Endothelial cell (in vitro differentiated cells): ENCODE measurements at regions not wholly inside any gene's neighbourhood (a gene's known extent, or its start where the extent isn't known, plus 50 kb on each side); places are given as distances from the start of the nearest gene placed in this dataset.

ENCODE experiments used
- DNase-seq: peaks from one replicate; pipeline ENCODE4 v3.0.0; 2021; ENCODE audit warnings: low spot score
- H3K27ac Mint-ChIP-seq: one replicate; pipeline ENCODE4 v1.8.0; 2021; ENCODE audit warnings: mixed read lengths, inconsistent platforms; ENCODE audit not compliant: unreplicated experiment
- H3K27me3 Mint-ChIP-seq: one replicate; pipeline ENCODE4 v1.8.0; 2021; ENCODE audit warnings: mild to moderate bottlenecking, moderate library complexity, mixed read lengths, inconsistent platforms; ENCODE audit not compliant: unreplicated experiment
- H3K36me3 Mint-ChIP-seq: one replicate; pipeline ENCODE4 v1.8.0; 2021; ENCODE audit warnings: mild to moderate bottlenecking, low read depth, mixed read lengths, inconsistent platforms; ENCODE audit not compliant: unreplicated experiment
- H3K4me1 Mint-ChIP-seq: one replicate; pipeline ENCODE4 v1.8.0; 2021; ENCODE audit warnings: mild to moderate bottlenecking, mixed read lengths, inconsistent platforms; ENCODE audit not compliant: unreplicated experiment
- H3K4me3 Mint-ChIP-seq: one replicate; pipeline ENCODE4 v1.8.0; 2021; ENCODE audit warnings: mild to moderate bottlenecking, mixed read lengths, inconsistent platforms; ENCODE audit not compliant: unreplicated experiment
- H3K9me3 Mint-ChIP-seq: one replicate; pipeline ENCODE4 v1.8.0; 2021; ENCODE audit warnings: mixed read lengths, inconsistent platforms; ENCODE audit not compliant: unreplicated experiment
- CTCF ChIP-seq: fragments of 200-600 bp; sonication (generic); IDR thresholded peaks from one replicate; pipeline ENCODE4 v1.5.0; 2021; ENCODE audit warnings: antibody characterized with exemption; ENCODE audit not compliant: unreplicated experiment

- Mint-ChIP-seq H3K36me3 (no peaks in the 10 kb centered on the region), H3K9me3 (no peaks in the 10 kb centered on the region), H3K27ac (no peak overlapping the region), H3K4me1 (peaks cover 3% of the 10 kb centered on the region), H3K4me3 (no peak overlapping the region), H3K27me3 (peaks cover 11% of the 10 kb centered on the region)
- no peak for DNase-seq
- TF ChIP-seq CTCF, result no peak
Measured at GRCh38 chr3:194280777-194281176, 70.4 kb downstream of the CPN2 start.

GRCh38 chr3:194281306-194281705, 69.8 kb downstream of the CPN2 start:
- no peak for TF ChIP-seq CTCF
- DNase-seq, result no peak
- Mint-ChIP-seq H3K27ac (no peak overlapping the region), H3K36me3 (no peaks in the 10 kb centered on the region), H3K9me3 (no peaks in the 10 kb centered on the region), H3K4me1 (no peaks in the 10 kb centered on the region), H3K4me3 (no peak overlapping the region), H3K27me3 (peaks cover 9% of the 10 kb centered on the region)

- Mint-ChIP-seq H3K27ac (no peak overlapping the region), H3K36me3 (no peaks in the 10 kb centered on the region), H3K4me3 (no peak overlapping the region), H3K9me3 (no peaks in the 10 kb centered on the region), H3K27me3 (peaks cover 9% of the 10 kb centered on the region), H3K4me1 (no peaks in the 10 kb centered on the region)
- no peak for TF ChIP-seq CTCF
- no peak for DNase-seq
Measured at GRCh38 chr3:194281766-194282165, 69.4 kb downstream of the CPN2 start.

GRCh38 chr3:194282436-194283122, 68.5 kb downstream of the CPN2 start:
- Mint-ChIP-seq H3K27me3 (peaks cover 9% of the 10 kb centered on the region), H3K4me3 (no peak overlapping the region)

More at GRCh38 chr3:194282436-194283122, 68.5 kb downstream of the CPN2 start:
- H3K4me1 Mint-ChIP-seq, result no peaks in the 10 kb centered on the region
- no peak overlapping the region for H3K27ac Mint-ChIP-seq
- no peak for TF ChIP-seq CTCF
- no peak for DNase-seq
- no peaks in the 10 kb centered on the region for H3K9me3 Mint-ChIP-seq
- no peaks in the 10 kb centered on the region for H3K36me3 Mint-ChIP-seq
